ENCODE measurements at regions not wholly inside any gene's neighbourhood (a gene's known extent, or its start where the extent isn't known, plus 50 kb on each side); places are given as distances from the start of the nearest gene placed in this dataset.

DNA sequence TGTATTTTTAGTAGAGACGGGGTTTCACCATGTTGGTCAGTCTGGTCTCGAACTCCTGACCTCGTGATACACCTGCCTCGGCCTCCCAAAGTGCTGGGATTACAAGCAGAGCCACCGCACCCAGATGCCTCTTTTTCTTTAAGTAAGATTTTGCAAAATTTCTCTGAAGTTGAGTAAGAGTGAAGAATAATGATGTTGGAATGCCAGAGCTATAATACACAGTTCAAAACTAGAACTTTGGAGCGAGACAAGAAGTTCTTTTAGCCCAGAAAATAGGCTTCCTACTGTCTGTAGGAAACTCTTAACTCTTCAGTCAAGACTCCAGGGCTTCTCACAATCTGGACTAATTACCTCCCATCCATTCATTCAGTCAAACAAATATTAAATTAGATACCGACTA, 51.4 kb downstream of the MARCHF4 start:
- DNase-seq (ENCODE audit: low spot score) = no peak

DNA sequence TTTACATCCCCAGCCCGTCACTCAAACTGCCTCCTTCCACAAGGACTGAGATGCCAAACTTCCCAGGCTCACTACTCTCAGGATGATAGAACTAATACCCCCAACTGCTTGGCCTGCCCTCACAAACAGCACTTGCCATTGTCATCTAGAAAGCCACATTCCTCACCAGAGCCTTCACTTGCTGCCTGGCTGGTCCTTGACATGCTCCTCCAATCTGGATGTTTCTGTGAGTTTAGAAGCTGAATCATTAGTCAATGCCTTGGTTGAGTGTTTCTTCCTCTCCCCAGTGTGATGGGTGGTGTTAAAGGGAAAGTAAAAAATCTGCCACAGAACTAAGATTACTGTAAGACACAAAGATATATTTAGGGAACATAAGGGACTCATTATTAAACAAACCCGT, 52.5 kb downstream of the MARCHF4 start:
- DNase-seq (ENCODE audit: low spot score) = peak; percentile 56

DNA sequence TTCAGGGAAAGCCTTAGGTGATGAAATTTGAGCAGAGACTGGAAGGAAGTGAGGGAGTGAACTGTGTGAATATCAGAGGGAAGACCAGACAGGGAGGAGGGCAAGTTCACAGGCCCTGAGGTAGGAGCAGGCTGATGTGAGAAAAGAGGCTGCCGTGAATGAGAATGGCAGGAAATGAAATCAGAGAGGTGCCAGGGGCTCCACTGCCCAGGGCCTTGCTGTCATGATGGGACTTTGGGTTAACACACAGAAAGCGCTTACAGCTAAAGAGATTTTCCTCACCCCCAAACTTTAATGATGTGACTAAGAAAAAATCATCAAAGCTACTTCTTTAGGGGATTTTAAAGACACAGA, 53.8 kb downstream of the MARCHF4 start:
- DNase-seq (ENCODE audit: low spot score) = no peak

DNA sequence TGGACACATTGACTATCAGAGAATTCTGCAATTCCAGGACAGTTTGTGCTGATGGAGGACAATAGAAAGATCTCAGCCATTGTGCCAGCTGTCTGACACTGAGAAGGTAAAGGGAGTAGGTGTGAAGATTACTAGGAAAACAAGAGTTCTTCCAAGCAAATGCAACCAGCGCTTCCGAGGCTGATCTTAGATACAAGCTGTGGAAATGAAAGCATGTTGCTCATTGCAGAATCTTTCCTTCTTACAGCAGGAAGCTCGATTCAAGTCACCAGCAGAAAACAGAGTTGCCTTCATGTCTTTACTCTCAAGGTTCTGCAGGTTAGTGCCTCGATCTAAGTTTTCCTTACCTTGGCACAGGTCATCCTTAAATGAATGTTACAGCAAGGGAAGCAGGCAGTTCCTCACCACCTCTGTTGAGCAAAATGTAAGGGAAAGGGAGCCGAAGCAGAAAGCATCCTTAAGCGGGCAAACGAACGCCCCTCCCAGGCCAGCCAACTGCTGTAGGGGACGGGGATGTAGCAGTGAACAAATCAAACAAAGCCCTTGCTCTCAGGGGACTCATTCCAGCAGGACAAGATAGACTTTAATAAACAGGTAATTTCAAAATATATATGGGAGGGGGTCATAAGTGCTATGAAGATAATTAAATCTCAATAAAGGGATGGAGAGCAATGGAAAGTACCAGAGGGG, 54.3 kb downstream of the MARCHF4 start:
- DNase-seq (ENCODE audit: low spot score) = no peak

DNA sequence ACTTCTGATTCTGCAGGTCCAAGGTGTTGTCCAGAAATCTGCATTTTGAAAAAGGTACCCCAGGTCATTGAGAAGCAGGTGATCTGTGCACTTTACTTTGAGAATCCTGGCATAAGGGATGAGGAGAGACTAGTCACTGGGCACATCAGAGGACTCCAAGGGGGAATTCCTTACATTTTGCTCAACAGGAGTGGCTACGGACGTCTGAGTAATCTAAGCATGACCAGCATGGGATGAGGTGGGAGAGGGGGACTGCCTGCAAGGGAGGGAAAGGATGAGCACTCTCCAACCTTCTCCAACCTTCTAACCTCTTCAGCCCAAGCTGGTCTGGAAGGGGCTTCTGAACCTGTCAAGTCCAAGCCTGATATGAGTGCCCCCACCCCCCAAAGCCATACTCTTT, 55.5 kb downstream of the MARCHF4 start:
- peak; percentile 70 for DNase-seq (ENCODE audit: low spot score)

DNA sequence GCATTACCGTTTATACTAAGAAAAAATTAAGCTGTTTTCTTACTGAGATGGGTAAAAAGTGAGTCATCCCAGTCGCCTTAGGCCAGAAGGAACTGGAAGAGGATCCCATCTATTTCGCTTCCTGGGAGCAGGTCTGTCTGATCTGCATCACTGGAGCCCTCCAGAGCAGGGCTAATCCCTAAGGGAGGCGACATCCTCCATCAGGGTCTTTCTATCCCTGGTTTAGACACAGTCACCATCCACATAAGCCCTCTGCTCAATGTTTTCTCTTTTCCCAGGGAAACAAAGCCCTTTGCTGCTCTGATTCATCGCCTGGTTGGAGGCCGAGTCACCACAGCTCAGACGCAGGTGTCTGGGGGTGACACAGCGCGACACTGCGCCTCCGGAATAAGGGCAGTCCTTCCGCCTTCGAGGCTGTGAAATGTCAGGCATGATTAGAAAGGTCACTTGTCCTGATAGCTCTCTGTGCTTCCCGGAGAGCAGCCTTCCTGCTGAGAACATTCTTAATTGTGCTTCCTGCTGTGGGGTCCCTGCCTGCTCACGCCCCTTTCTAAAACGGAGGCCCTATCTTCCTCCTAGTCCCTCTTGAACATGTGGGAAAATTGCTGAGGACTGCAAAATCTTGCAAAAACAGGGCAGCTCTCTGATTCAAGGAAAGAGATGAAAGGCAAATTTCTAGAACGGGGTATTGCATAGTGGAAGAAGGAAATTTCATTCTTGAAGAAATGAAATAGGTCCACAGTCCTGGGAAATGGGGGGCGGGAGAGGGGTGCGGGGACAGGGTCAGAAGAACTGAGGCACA, 56.3 kb downstream of the MARCHF4 start:
- DNase-seq (ENCODE audit: low spot score) = peak; percentile 73

DNA sequence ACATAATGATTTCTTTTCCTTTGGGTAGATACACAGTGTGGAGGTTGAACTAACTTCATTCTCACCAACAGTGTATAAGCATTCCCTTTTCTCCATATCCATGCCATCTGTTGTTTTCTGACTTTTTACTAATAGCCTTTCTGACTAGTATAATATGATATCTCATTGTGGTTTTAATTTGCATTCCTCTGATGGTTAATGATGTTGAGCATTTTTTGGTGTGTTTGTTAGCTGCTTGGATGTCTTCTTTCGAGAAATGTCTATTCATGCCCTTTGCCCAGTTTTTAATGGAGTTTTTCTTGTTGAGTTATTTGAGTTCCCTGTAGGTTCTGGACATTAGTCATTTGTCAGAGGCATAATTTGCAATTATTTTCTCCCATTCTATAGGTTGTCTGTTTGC, 59.8 kb downstream of the MARCHF4 start:
- DNase-seq (ENCODE audit: low spot score) = no peak

DNA sequence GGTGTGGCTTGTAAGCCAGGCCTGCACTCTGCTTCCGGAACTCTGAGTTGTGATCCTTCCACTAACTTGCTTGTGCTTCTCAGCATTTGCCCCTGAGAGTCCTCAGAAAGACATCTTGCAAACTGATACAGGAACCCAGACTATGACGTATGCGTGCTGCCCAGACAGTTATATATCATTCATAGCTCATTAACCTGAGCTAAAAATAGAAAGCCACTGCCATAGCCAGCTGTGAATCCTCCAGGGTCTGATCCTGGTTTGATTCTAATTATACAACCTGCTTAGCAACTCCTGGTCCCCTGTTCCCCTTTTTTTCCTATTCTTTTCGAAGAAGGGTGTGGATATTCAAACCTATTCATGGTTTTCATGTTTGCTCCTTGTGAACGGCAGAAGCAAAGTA, 63.7 kb downstream of the MARCHF4 start:
- no peak for DNase-seq (ENCODE audit: low spot score)

DNA sequence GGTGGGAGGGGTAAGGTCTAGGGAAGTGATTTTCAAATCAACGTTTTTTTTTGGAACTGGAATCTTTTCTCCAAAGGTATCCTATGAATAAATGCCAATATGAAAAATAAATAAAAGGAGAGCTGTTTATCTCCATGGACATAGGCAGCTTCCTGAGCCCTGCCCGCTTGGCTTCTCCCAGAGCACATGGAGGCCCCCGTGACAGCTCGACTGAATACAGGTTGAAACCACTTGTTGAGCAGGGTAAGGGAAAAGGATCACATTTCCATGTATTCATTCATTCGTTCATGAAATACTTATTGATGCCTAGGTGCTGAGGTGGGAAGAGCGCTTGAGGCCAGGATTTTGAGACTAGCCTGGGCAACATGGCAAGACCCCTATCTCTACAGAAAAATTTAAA, 64.8 kb downstream of the MARCHF4 start:
- DNase-seq (ENCODE audit: low spot score) = no peak

DNA sequence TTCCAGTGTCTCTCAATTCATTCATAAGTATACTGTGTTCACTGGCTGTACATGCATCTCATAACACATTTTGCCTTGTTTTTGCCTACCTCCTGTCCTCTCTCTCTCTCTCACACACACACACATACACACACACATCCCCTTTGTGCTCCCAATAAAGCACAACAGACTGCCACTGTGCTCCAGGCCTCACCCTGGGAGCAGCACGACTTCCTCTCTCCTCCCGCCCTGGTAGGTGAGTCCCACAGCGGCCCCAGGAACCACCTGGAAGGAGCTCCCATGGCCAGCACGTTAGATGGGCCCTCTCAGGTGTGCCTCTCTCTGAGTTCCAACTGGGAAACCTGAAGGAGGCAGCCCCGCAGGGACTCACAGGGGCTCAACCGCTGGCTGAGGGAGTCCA, 65.4 kb downstream of the MARCHF4 start:
- DNase-seq (ENCODE audit: low spot score) = no peak

DNA sequence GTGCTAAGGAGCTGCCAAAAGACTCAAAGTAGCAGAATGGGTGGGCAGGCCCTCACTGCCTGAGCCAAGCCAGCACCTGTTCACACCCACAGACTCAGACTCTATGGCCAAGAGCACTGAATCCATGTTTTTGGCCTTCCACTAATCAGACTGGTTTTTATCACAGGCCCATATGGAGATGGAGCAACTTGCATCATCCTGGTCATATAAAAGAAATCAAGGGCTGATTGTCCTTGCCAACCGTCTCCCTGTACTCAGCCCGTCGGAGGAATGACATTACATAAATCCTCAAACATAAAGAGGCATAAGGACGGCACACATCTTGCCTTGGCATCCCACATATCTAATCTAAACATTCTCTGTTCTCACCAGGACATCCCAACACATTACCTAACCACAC, 66.7 kb downstream of the MARCHF4 start:
- DNase-seq (ENCODE audit: low spot score) = no peak

DNA sequence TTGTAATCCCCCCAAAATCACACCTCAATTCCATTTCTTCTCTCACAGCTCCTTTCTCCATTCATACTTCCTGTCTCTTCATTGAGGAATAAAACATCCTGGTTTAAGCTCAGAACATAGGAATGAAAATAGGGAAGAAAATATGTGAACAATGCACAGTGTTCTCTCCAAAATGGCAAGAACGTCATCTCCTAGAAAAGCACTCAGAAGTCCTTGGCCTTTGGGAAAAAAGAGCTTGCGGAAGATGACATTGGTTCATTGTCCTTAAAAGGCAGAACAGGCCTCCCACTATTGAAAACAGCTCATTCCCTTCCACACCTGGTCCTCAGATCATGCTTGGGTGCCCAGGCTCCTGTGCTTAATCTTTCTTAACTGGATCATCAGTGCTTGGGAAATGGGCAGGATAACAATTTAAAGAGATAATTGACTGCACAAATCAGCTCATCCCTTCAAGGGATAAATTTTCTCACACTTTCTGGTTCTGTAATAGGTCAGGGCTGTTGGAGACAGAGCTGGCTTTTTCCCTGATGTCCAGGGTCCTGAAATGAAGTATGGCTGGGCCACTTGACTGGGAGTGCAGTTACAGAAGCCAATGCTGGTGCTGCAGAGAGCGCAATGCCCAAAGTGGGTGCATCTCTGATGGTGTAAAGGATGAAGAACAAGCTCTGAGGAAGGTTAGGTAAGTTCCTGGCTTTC, 69.2 kb downstream of the MARCHF4 start:
- peak; percentile 64 for DNase-seq (ENCODE audit: low spot score)

DNA sequence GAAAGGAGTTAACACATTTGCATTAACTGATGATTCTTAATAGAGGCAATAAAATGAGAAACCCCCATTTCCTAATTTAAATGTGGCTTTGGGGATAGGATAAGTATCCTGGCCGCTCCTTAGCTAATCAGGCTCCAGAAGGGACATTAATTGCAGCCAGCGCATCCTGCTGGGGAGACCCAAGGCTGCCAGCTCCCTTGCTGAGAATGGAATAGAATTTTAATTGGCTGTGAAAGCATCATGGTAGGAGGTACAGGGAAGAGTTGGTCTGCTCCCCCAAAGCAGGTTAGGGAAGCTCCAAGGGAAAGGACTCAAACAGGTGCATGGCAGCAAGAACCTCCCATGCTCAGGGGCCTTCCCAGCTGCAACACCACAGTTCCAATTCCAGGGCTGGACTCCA, 71.4 kb downstream of the MARCHF4 start:
- no peak for DNase-seq (ENCODE audit: low spot score)

DNA sequence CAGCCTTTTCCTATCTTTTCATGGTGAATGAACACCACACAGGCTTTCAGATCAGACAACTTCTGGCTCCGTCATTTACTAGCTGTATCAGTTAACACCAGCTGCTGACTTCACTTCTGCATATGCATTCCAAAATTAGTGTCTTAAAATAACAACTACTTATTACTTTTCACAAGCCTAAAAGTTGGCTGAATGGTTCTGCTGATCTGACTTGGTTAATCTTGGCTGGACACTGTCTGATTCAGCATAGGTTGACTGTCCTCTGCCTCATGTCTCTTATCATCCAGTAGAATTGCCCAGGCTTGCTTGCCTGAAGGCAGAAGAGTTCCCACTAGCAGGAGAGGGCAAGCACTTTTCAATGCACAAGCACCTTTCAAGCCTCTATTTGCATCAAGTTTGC, 72.7 kb downstream of the MARCHF4 start:
- DNase-seq (ENCODE audit: low spot score) = no peak

DNA sequence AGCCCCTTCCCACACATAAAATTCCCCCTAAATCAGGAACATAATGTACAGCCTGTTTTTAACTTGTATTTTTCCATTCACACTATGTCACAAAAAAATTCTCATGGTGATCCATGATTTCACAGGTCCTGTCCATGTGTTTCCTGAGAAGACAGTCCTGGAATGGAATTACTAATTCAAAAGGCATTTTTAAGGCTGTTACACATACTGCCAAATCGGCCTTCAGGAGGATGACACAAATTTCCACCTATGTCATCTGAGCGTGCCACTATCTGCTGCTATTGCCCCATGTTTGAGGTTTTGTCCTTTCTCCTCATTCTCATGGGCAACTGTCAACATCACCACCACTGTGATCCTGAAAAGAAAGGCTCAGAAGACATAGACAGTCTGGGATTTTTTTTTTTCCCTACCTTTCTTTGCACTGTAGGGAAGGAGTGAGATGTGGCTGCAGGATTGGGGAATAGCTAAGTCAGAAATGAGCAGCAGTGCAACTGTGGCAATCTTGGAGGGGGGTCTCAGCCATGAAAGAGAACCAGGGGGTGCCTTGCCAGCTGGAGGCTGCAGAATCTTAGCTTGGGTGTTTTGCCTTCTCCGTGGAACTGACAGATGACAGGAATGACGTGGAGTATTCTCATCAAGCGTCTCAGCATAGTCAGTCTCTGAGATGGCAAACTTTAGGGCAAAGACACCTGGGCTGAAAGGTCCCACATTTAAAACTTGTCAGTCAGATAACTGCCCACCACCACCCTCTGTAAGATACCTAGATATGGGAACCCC, 73.4 kb downstream of the MARCHF4 start:
- peak; percentile 85 for DNase-seq (ENCODE audit: low spot score)

DNA sequence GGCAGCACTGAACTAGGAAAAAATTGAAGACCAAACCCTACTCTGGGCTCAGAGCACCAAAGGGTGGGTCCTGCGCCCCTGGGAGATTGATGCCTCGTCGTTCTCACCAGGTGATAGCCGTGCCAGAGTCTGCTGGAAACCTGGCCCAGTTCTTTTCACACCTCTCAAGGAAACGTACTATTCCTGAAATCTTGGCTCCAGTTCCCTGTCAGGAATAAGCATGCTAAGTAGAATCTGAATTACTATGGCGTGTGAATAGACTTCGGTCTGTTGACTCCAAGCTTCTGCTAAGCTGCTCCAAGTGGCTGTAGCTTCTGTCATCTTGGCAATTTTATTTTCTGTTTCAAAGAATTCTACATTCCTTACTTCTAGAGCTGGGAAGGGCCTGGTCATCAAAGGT, 75.4 kb downstream of the MARCHF4 start:
- no peak for DNase-seq (ENCODE audit: low spot score)

DNA sequence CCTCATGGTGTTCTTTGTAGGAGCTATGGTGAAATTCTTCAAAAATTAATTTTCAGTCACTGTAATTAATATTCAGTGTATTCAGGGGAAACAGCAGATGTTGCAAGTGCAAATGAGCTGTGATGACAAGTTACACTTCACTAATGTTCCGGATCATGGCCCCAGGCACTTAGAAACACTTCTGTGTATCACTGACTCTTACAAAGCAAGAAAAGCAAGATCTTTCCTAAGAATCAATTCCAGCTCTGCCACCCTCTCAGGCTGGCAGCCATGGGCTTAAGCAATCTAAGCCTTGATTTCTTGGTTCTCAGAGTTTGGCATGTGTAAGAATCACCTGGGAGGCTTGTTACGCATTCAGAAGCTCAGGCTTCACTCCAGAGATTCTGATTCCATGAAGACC, 78.0 kb downstream of the MARCHF4 start:
- DNase-seq (ENCODE audit: low spot score) = no peak

DNA sequence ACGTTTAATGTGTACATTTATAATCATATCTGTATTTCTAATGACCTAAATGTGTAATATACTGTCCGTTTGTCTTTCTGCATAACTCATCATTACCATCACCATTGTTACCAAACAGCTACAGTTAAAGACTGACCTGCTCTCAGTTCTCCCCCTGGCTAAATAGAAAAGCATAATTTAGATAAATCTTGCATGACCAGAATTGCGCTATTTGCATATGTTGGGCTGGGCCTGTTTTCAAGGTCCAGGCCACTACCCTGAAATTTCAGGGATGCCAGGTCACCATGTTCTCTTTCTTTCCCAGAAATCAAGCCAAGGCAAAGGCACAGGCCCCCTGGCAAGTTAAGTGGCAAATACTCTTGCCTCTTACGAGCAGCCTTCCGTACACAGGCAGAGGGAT, 78.4 kb downstream of the MARCHF4 start:
- no peak for DNase-seq (ENCODE audit: low spot score)

DNA sequence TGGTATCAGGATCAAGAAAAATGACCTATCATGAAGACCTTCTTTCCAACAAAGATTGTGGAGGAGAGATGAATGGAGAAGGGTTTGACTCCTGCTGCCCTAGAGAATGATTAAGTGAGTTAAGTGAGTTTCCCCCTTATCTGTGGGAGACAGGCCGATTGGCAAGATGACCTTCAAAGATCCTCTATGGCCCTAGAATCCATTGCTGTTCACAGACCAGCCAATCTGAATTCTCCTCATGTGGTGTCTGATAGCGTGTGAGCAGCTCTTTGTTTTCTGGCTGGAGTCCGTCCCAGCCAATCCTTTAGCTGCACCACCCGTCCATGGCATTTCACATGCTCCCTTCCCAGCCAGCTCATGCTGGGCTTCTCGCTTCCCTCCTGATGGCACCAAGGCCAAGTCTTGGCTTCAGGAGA, 79.4 kb downstream of the MARCHF4 start:
- peak; percentile 64 for DNase-seq (ENCODE audit: low spot score)

DNA sequence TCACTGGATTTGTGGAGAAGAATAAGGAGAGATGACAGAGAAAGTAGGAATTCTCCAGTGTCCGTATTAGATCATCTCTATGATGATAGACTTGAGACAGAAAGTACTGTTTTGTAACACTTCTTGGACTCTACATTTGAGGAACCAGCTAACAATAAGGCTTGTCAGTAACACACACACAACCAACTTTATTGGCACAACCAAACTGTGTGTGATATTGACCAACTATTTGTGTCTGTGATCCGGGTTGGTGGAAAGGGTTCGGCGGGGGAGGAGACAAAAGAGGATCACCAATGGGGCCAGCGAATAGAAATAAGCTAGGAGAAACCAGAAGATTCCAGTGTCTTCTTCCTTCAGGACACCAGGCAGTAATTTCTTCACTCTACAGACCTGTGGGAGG, 79.8 kb downstream of the MARCHF4 start:
- DNase-seq (ENCODE audit: low spot score) = no peak

DNA sequence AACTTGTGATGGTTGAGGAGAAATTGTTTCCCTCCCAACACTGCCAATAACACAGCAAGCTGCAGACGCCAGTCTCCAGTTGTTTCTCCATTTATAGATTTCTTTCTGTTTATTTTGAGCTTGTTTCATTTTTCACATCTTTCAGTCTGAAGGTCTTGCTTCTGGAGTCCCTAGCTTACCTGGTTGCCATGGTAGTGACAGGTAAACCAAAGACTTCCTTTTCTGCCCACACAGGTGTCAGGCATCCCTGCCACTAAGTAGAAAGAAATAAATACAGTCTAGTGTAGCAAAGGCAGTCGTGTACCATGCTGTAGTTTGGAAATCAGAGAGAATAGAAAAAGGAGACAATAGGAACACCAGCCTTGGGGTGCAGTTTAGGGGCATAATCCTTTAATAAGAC, 82.8 kb downstream of the MARCHF4 start:
- no peak for DNase-seq (ENCODE audit: low spot score)

DNA sequence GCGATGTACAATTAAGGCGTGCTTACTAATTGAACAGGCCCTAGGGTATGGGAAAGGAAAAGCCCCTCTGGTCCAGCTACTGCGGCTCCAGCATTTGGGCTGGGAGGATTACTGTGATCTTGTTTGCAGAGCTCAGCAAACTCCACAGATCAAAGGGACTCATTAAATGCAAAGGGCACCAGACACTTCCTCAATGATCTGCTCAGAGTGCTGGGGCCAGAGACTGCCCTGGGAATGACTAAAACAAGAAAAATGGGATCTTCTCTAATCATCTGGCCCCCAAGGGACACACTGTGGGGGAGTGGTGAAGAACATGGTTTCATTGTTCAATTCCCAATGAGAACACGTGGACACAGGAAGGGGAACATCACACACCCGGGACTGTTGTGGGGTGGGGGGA, 85.0 kb downstream of the MARCHF4 start:
- DNase-seq (ENCODE audit: low spot score) = peak; percentile 37

Measured in AG20443 (cell line).